ENCODE measurements at regions not wholly inside any gene's neighbourhood (a gene's known extent, or its start where the extent isn't known, plus 50 kb on each side); places are given as distances from the start of the nearest gene placed in this dataset.

GRCh38 chrX:34382416-34382815 lies 250.3 kb upstream of the FAM47A start:
- DNase-seq: no peak
- Mint-ChIP-seq H3K9me3 (ENCODE audit: unreplicated experiment) (no peaks in the 10 kb centered on the region), H3K4me3 (ENCODE audit: unreplicated experiment) (no peak overlapping the region), H3K36me3 (ENCODE audit: unreplicated experiment) (no peaks in the 10 kb centered on the region), H3K27me3 (ENCODE audit: unreplicated experiment) (no peaks in the 10 kb centered on the region), H3K27ac (ENCODE audit: unreplicated experiment) (no peak overlapping the region), H3K4me1 (ENCODE audit: low read depth, unreplicated experiment) (no peaks in the 10 kb centered on the region)
- TF ChIP-seq, protein P1, sequence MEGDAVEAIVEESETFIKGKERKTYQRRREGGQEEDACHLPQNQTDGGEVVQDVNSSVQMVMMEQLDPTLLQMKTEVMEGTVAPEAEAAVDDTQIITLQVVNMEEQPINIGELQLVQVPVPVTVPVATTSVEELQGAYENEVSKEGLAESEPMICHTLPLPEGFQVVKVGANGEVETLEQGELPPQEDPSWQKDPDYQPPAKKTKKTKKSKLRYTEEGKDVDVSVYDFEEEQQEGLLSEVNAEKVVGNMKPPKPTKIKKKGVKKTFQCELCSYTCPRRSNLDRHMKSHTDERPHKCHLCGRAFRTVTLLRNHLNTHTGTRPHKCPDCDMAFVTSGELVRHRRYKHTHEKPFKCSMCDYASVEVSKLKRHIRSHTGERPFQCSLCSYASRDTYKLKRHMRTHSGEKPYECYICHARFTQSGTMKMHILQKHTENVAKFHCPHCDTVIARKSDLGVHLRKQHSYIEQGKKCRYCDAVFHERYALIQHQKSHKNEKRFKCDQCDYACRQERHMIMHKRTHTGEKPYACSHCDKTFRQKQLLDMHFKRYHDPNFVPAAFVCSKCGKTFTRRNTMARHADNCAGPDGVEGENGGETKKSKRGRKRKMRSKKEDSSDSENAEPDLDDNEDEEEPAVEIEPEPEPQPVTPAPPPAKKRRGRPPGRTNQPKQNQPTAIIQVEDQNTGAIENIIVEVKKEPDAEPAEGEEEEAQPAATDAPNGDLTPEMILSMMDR (IDR thresholded peaks at IDR 0.05; ENCODE audit: partially characterized antibody, unreplicated experiment): no peak

- no peak overlapping the region for H3K4me3 Mint-ChIP-seq (ENCODE audit: unreplicated experiment)
- no peak overlapping the region for H3K27ac Mint-ChIP-seq (ENCODE audit: unreplicated experiment)
- no peaks in the 10 kb centered on the region for H3K27me3 Mint-ChIP-seq (ENCODE audit: unreplicated experiment)
- H3K9me3 Mint-ChIP-seq (ENCODE audit: unreplicated experiment): no peaks in the 10 kb centered on the region
- DNase-seq: no peak
- no peaks in the 10 kb centered on the region for H3K36me3 Mint-ChIP-seq (ENCODE audit: unreplicated experiment)
- H3K4me1 Mint-ChIP-seq (ENCODE audit: low read depth, unreplicated experiment): no peaks in the 10 kb centered on the region
- TF ChIP-seq, protein P1 (IDR thresholded peaks at IDR 0.05; ENCODE audit: partially characterized antibody, unreplicated experiment): no peak
Observed at GRCh38 chrX:34381241-34381640, 249.1 kb upstream of the FAM47A start.

GRCh38 chrX:34379891-34380290 lies 247.8 kb upstream of the FAM47A start:
- Mint-ChIP-seq H3K4me3 (ENCODE audit: unreplicated experiment) (no peak overlapping the region), H3K4me1 (ENCODE audit: low read depth, unreplicated experiment) (no peaks in the 10 kb centered on the region), H3K27me3 (ENCODE audit: unreplicated experiment) (no peaks in the 10 kb centered on the region), H3K27ac (ENCODE audit: unreplicated experiment) (no peak overlapping the region), H3K9me3 (ENCODE audit: unreplicated experiment) (no peaks in the 10 kb centered on the region), H3K36me3 (ENCODE audit: unreplicated experiment) (no peaks in the 10 kb centered on the region)
- DNase-seq: no peak
- TF ChIP-seq, protein P1 (IDR thresholded peaks at IDR 0.05; ENCODE audit: partially characterized antibody, unreplicated experiment): no peak

- Mint-ChIP-seq H3K27me3 (ENCODE audit: unreplicated experiment) (no peaks in the 10 kb centered on the region), H3K4me3 (ENCODE audit: unreplicated experiment) (no peak overlapping the region), H3K27ac (ENCODE audit: unreplicated experiment) (no peak overlapping the region), H3K36me3 (ENCODE audit: unreplicated experiment) (no peaks in the 10 kb centered on the region), H3K9me3 (ENCODE audit: unreplicated experiment) (no peaks in the 10 kb centered on the region), H3K4me1 (ENCODE audit: low read depth, unreplicated experiment) (no peaks in the 10 kb centered on the region)
- TF ChIP-seq, protein P1 (IDR thresholded peaks at IDR 0.05; ENCODE audit: partially characterized antibody, unreplicated experiment): no peak
- no peak for DNase-seq
Observed at GRCh38 chrX:34377645-34378044, 245.5 kb upstream of the FAM47A start.

GRCh38 chrX:34371754-34372153 lies 239.6 kb upstream of the FAM47A start:
- Mint-ChIP-seq H3K36me3 (ENCODE audit: unreplicated experiment) (no peaks in the 10 kb centered on the region), H3K4me1 (ENCODE audit: low read depth, unreplicated experiment) (no peaks in the 10 kb centered on the region), H3K27me3 (ENCODE audit: unreplicated experiment) (no peaks in the 10 kb centered on the region), H3K27ac (ENCODE audit: unreplicated experiment) (no peak overlapping the region), H3K4me3 (ENCODE audit: unreplicated experiment) (no peak overlapping the region), H3K9me3 (ENCODE audit: unreplicated experiment) (no peaks in the 10 kb centered on the region)
- no peak for DNase-seq
- TF ChIP-seq, protein P1 (IDR thresholded peaks at IDR 0.05; ENCODE audit: partially characterized antibody, unreplicated experiment): no peak

Measured in glutamatergic neuron (in vitro differentiated cells).